ENCODE measurements at regions not wholly inside any gene's neighbourhood (a gene's known extent, or its start where the extent isn't known, plus 50 kb on each side); places are given as distances from the start of the nearest gene placed in this dataset.
"Not testable (repeated sequence)": the region's sequence is repeated elsewhere in the genome, so short reads cannot be mapped to it uniquely, and the experiment has no call there.

DNA sequence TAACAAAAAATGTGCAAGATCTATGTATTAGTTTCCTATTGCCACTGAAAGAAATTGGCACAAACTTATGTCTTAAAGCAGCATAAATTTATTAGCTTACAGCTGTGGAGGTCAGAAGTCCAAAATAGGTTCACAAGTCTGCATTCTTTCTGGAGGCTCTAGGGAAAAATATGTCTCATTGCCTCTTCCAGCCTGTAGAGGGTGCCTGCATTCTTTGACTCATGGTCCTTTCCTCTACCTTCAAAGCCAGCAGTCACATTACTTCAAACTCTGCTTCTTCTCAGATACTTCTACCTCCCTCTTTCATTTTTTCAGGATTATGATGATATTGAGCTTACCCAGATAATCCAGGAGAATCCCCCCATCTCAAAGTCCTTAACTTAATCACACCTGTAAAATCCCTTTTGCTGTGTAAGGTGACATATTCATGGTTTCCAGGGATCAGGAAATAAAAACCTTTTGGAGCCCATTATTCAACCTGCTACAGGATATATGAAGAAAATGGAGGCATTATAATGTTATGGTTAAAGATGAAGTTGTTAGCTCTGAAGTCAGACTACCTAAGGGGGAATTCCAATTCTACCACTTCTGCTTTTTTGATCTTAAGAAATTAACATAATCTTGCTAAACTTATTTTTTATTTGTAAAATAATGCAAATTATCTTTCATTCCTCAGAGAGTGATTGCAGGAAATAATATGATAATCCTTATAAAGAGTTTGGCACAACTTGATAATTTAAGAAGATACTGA is 686.2 kb downstream of the PRIM2 start:
- TF ChIP-seq, protein P1, sequence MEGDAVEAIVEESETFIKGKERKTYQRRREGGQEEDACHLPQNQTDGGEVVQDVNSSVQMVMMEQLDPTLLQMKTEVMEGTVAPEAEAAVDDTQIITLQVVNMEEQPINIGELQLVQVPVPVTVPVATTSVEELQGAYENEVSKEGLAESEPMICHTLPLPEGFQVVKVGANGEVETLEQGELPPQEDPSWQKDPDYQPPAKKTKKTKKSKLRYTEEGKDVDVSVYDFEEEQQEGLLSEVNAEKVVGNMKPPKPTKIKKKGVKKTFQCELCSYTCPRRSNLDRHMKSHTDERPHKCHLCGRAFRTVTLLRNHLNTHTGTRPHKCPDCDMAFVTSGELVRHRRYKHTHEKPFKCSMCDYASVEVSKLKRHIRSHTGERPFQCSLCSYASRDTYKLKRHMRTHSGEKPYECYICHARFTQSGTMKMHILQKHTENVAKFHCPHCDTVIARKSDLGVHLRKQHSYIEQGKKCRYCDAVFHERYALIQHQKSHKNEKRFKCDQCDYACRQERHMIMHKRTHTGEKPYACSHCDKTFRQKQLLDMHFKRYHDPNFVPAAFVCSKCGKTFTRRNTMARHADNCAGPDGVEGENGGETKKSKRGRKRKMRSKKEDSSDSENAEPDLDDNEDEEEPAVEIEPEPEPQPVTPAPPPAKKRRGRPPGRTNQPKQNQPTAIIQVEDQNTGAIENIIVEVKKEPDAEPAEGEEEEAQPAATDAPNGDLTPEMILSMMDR (IDR thresholded peaks at IDR 0.05): not testable (repeated sequence)
- not testable (repeated sequence) for TF ChIP-seq POLR2AphosphoS5 (IDR thresholded peaks at IDR 0.05; ENCODE audit: insufficient read depth in 1 of 2, low read depth in 1 of 2); POLR2A (IDR thresholded peaks at IDR 0.05)

Data from vagina (tissue), 2 donors.